GM19468 (cell line): ENCODE measurements at regions not wholly inside any gene's neighbourhood (a gene's known extent, or its start where the extent isn't known, plus 50 kb on each side); places are given as distances from the start of the nearest gene placed in this dataset.

Experiments
- ATAC-seq: cut with Tn5 transposase; IDR thresholded peaks from one replicate; pipeline ENCODE4 v1.9.1; 2021; ENCODE audit warnings: mild to moderate bottlenecking, moderate library complexity, moderate number of reproducible peaks; ENCODE audit not compliant: unreplicated experiment; ENCODE audit errors: extremely low read depth

- no peak for ATAC-seq
Measured at GRCh38 chr20:19807946-19808330, 49.9 kb downstream of the RIN2 start.

GRCh38 chr20:19808498-19808897 is 50.4 kb downstream of the RIN2 start:
- ATAC-seq = no peak

- no peak for ATAC-seq
Measured at GRCh38 chr20:19809505-19809904, 51.4 kb downstream of the RIN2 start.

GRCh38 chr20:19811231-19811630 is 53.2 kb downstream of the RIN2 start:
- no peak for ATAC-seq

- ATAC-seq = no peak
Measured at GRCh38 chr20:19812056-19812455, 54.0 kb downstream of the RIN2 start.

GRCh38 chr20:19812696-19813095 is 54.6 kb downstream of the RIN2 start:
- no peak for ATAC-seq

- no peak for ATAC-seq
Measured at GRCh38 chr20:19813846-19814640, 56.0 kb downstream of the RIN2 start.

GRCh38 chr20:19815553-19815991 is 57.5 kb downstream of the RIN2 start:
- no peak for ATAC-seq

- ATAC-seq = no peak
Measured at GRCh38 chr20:19816386-19816785, 58.3 kb downstream of the RIN2 start.

GRCh38 chr20:19817017-19817416 is 59.0 kb downstream of the RIN2 start:
- no peak for ATAC-seq

- ATAC-seq = no peak
Measured at GRCh38 chr20:19819149-19819548, 61.1 kb downstream of the RIN2 start.

- ATAC-seq = no peak
Measured at GRCh38 chr20:19820555-19821211, 62.6 kb downstream of the RIN2 start.

- no peak for ATAC-seq
Measured at GRCh38 chr20:19821606-19822005, 63.5 kb downstream of the RIN2 start.

GRCh38 chr20:19823216-19823615 is 65.2 kb downstream of the RIN2 start:
- ATAC-seq = no peak

GRCh38 chr20:19823971-19824370 is 65.9 kb downstream of the RIN2 start:
- ATAC-seq = no peak

GRCh38 chr20:19824861-19825260 is 66.8 kb downstream of the RIN2 start:
- no peak for ATAC-seq

- no peak for ATAC-seq
Measured at GRCh38 chr20:19826179-19826914, 68.3 kb downstream of the RIN2 start.

- no peak for ATAC-seq
Measured at GRCh38 chr20:19827818-19828217, 69.8 kb downstream of the RIN2 start.

- no peak for ATAC-seq
Measured at GRCh38 chr20:19828232-19828631, 70.2 kb downstream of the RIN2 start.

- no peak for ATAC-seq
Measured at GRCh38 chr20:19830211-19830785, 72.2 kb downstream of the RIN2 start.

- no peak for ATAC-seq
Measured at GRCh38 chr20:19832875-19833274, 74.8 kb downstream of the RIN2 start.
